C4-2B (cell line): ENCODE measurements at regions not wholly inside any gene's neighbourhood (a gene's known extent, or its start where the extent isn't known, plus 50 kb on each side); places are given as distances from the start of the nearest gene placed in this dataset.

Experiments
- H3K27ac ChIP-seq: fragments of 450-650 bp; 2 replicates; pipeline ENCODE4 v1.5.1; 2017
- CTCF ChIP-seq: fragments of 450-650 bp; conservative IDR thresholded peaks from 2 replicates; pipeline ENCODE4 v1.5.1; 2017; ENCODE audit warnings: mild to moderate bottlenecking
- ZFX ChIP-seq: fragments of 450-650 bp; IDR thresholded peaks from 2 replicates; pipeline ENCODE4 v1.6.1; 2017

DNA sequence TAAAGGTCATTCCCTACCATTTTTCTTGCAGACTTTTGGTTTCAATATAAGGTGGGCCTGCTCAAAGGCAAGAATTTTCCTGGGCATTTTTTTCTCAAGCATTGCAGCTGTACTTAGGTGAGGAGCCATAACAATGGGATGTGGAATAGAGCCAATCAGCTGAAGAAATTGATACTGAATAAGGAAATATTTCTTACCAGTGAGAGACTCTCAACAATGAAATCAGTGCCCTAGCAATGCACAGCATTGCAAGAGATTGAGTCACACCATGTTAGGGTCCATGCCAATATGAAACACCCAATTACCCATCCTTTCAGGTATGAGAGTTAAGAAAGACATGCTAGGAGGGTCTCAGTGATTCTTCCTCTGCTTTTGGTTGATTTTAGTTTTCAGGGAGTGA lies 237.6 kb downstream of the SOX9 start:
- TF ChIP-seq ZFX (no peak), CTCF (no peak)
- H3K27ac ChIP-seq = no peak overlapping the region

- H3K27ac ChIP-seq = no peak overlapping the region
- no peak for TF ChIP-seq ZFX
Observed at GRCh38 chr17:72359274-72359673, 238.5 kb downstream of the SOX9 start.

DNA sequence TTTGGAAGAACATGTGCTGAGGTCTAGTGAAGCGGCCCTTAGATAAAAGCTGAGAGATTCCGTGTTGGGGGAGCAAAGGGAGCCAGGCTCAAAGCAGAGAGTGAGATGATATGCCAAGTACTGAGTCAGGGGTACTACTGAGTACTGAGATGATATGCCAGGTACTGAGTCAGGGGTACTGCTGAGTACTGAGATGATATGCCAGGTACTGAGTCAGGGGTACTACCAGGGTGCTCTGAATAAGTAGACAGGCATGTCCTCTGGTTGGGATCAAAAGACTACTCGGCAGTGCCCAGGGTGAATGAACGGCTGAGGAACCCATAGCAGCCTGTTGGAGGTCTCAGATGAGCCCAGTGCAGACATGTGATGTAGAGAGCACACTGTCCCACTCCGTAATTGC lies 239.0 kb downstream of the SOX9 start:
- no peak overlapping the region for H3K27ac ChIP-seq
- TF ChIP-seq ZFX = no peak
- TF ChIP-seq CTCF = no peak

DNA sequence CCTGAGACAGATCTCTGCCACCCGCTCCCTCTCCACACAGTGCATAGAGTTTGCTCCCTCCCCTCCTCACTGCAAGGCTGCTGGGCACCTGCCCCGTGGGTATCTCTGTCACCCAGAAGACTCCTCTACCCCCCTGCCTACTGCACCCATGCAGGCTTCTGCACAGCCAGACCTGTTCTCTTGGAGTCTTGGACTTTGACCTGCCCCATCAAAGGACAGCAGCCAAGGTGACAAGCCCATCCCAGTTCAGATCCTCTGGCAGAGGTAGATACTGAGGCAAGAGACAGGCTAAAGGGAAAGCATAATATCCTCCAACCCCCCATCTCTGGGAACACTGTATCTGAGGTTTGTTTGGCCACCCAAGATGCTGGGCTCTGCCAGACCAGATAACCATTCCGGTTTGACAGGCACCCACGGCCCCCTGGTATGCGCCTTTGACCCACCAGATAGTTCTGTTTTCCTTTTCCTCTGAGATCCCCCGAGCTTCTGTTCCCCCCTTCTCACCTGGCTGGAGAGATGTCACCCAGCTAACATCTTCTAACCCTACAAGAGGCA lies 239.6 kb downstream of the SOX9 start:
- H3K27ac ChIP-seq = no peak overlapping the region
- TF ChIP-seq ZFX (no peak), CTCF (no peak)

DNA sequence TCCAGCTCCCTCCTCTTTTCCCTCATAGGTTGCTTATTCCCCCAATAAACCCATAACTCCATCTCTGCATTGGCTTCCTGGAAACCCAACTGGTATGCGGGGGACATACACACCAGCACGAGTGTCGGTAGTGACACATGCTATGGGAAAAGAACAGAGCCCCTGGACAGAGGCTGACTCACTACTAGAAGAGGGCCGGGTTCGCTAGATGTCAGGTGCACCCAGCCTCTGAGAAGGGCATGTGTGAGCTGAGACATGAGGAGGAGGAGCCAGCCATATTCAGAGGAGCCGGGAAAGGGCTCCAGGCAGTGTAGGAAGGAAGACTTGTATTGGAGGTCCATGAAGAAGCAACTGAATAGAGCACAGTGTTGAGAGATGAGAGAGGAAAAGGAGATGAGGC lies 241.1 kb downstream of the SOX9 start:
- no peak for TF ChIP-seq ZFX
- H3K27ac ChIP-seq = no peak overlapping the region

DNA sequence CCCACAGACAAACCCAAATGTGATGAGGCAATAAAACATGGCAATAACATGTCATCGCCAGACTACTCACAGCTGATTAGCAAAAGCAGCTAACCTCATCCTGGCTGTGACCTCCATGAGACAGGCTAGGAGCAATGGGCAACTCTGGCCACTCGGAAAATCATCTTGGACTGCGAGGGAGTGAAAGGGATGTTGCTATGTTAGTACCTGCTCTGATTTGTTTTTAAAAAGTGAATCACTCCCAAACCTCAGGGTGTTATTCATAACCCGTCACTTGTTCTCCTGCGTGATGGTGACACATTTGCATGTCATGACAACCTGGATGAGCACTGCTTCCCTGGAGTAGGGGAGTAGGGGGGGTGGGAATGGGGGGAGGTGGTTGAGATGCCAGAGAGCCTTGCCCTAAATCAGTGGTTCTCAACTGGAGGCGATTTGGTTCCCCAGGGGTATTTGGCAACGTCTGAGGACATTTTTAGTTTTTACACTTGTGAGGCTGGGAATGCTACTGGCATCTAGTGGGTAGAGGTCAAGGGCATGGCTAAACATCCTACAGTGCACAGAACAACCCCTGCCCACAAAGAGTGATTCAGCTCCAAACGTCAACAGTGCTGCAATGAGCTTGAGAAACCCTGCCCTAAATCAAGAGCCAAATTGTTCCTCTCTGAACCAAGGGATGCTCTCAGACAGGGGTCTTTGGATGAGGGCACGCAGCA lies 241.7 kb downstream of the SOX9 start:
- no peak for TF ChIP-seq ZFX
- no peak for TF ChIP-seq CTCF
- no peak overlapping the region for H3K27ac ChIP-seq

GRCh38 chr17:72363089-72363610 lies 242.3 kb downstream of the SOX9 start:
- H3K27ac ChIP-seq = no peak overlapping the region
- TF ChIP-seq ZFX (no peak), CTCF (no peak)

- no peak overlapping the region for H3K27ac ChIP-seq
- TF ChIP-seq ZFX (no peak), CTCF (no peak)
Observed at GRCh38 chr17:72365857-72366414, 245.1 kb downstream of the SOX9 start.
